K562 (cell line): ENCODE measurements at regions not wholly inside any gene's neighbourhood (a gene's known extent, or its start where the extent isn't known, plus 50 kb on each side); places are given as distances from the start of the nearest gene placed in this dataset.

Experiments
- CTCF ChIP-seq, 3 experiments: IDR thresholded peaks in 2 of 3; conservative IDR thresholded peaks in 1 of 3; 2 replicates each; pipeline ENCODE4 v1.5.1; 2011 to 2012; ENCODE audit warnings: low read length in 3 of 3, mild to moderate bottlenecking in 3 of 3, control low read depth in 2 of 3, improper control_type of control experiment in 1 of 3, inconsistent platforms in 1 of 3, low read depth in 1 of 3, mixed read lengths in 1 of 3, moderate library complexity in 1 of 3; ENCODE audit not compliant: insufficient read depth in 2 of 3
- POLR2A ChIP-seq: fragments of 450-650 bp; conservative IDR thresholded peaks from 2 replicates; pipeline ENCODE4 v1.6.1; 2016
- SRF ChIP-seq, 2 experiments: fragments of 250-450, 450-650 bp in 1 of 2; sonication (Bioruptor Pico) in 1 of 2; sonication (generic) in 1 of 2; formaldehyde crosslinking; IDR thresholded peaks; 2 replicates each; pipeline versions ENCODE4 v1.5.0 to v1.5.1; 2020 to 2022; ENCODE audit warnings: mild to moderate bottlenecking in 1 of 2, missing genetic modification reagents in 1 of 2
- XRCC5 ChIP-seq: fragments of 200-400 bp; formaldehyde crosslinking; IDR thresholded peaks from 2 replicates; pipeline ENCODE4 v1.6.1; 2017; ENCODE audit warnings: low read depth, mild to moderate bottlenecking, low read length
- ZBTB7A ChIP-seq: IDR thresholded peaks from 2 replicates; pipeline ENCODE4 v1.6.1; 2011; ENCODE audit warnings: low read depth, mild to moderate bottlenecking, low read length, moderate library complexity, borderline replicate concordance; ENCODE audit not compliant: control insufficient read depth
- ZFP36 ChIP-seq: fragments of 150-350 bp; IDR thresholded peaks from 2 replicates; pipeline ENCODE4 v1.6.1; 2018; ENCODE audit warnings: low read length, low read depth; ENCODE audit not compliant: partially characterized antibody
- ZZZ3 ChIP-seq: fragments of 450-650 bp; IDR thresholded peaks from 2 replicates; pipeline ENCODE4 v1.6.1; 2016; ENCODE audit warnings: antibody characterized with exemption, mild to moderate bottlenecking, moderate library complexity

GRCh38 chr1:209395169-209395568, 188.3 kb upstream of the CAMK1G start:
- TF ChIP-seq POLR2A (no peak), ZFP36 (no peak), XRCC5 (no peak), CTCF (IDR thresholded peaks at IDR 0.05 in 2 of 3, conservative IDR thresholded peaks at IDR 0.05 in 1 of 3; ENCODE audit: insufficient read depth in 2 of 3, low read depth in 1 of 3, low read length in 3 of 3) (no peak), ZZZ3 (no peak), ZBTB7A (no peak), SRF (CRISPR knock-in tag; IDR thresholded peaks at IDR 0.05) (no peak)
